Esophagus (tissue), 2 donors: ENCODE measurements at regions not wholly inside any gene's neighbourhood (a gene's known extent, or its start where the extent isn't known, plus 50 kb on each side); places are given as distances from the start of the nearest gene placed in this dataset.
"Not testable (repeated sequence)": the region's sequence is repeated elsewhere in the genome, so short reads cannot be mapped to it uniquely, and the experiment has no call there.

Source experiments
- H3K27ac ChIP-seq, 2 donors: one replicate each; pipeline ENCODE4 v1.5.1; 2013; ENCODE audit warnings: low read depth in 2 of 2, mild to moderate bottlenecking in 2 of 2, inconsistent platforms in 1 of 2, low read length in 1 of 2, moderate library complexity in 1 of 2
- H3K27me3 ChIP-seq, 2 donors: one replicate each; pipeline ENCODE4 v1.6.1; 2013; ENCODE audit warnings: low read length in 2 of 2, control low read depth in 1 of 2, mild to moderate bottlenecking in 1 of 2; ENCODE audit not compliant: insufficient read depth in 2 of 2, control insufficient read depth in 1 of 2
- H3K36me3 ChIP-seq, 2 donors: one replicate each; pipeline ENCODE4 v1.6.1; 2013; ENCODE audit warnings: low read length in 1 of 2; ENCODE audit not compliant: control insufficient read depth in 2 of 2, insufficient read depth in 2 of 2
- H3K4me1 ChIP-seq, 2 donors: one replicate each; pipeline ENCODE4 v1.6.1; 2013; ENCODE audit warnings: low read length in 1 of 2; ENCODE audit not compliant: control insufficient read depth in 2 of 2, insufficient read depth in 2 of 2
- H3K4me3 ChIP-seq, 2 donors: one replicate each; pipeline ENCODE4 v1.5.1; 2013; ENCODE audit warnings: low read length in 2 of 2, mild to moderate bottlenecking in 2 of 2, low read depth in 1 of 2, moderate library complexity in 1 of 2
- H3K9me3 ChIP-seq, 2 donors: one replicate each; pipeline ENCODE4 v1.6.1; 2013; ENCODE audit warnings: mild to moderate bottlenecking in 2 of 2, low read depth in 1 of 2, low read length in 1 of 2, moderate library complexity in 1 of 2; ENCODE audit not compliant: control insufficient read depth in 2 of 2, insufficient read depth in 1 of 2
- WGBS, 2 donors: extraction: QIAGEN DNeasy Blood & Tissue Kit; methylation state at CpG; one replicate each; pipeline ENCODE4 v1.1.7; 2013; 5-methylcytosine and 5-hydroxymethylcytosine counted together
- donor health status: healthy with polysubstance abuse.
- donor health status: Bipolar disorder and iron deficiency.

DNA sequence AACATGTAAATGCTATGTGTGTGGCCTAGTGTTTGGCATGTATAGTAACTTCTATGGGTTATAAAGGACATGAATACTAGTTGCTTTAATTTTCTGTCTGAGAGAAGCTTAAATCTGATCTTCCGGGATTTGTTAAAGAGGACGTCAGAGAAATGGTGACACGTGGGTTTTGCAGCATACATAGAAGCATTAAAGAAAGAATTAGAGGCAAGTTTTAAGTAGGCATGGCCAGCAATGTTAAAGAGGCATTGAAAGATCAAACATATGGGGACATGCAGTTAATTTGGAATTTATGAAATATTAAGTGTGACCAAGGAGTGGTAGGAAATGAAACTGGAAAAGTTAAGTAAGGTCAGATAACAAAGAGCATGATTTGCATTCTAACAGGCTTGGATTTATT lies 311.4 kb upstream of the RIOK2 start:
- Histone ChIP-seq H3K27ac (no peak overlapping the region), H3K27me3 (no peaks in the 10 kb centered on the region), H3K9me3 (no peaks in the 10 kb centered on the region), H3K4me1 (no peaks in the 10 kb centered on the region), H3K36me3 (no peaks in the 10 kb centered on the region), H3K4me3 (no peak overlapping the region)
- 38 to 59% methylated on average over 3 of the region's 3 CpGs for WGBS, 2 donors

DNA sequence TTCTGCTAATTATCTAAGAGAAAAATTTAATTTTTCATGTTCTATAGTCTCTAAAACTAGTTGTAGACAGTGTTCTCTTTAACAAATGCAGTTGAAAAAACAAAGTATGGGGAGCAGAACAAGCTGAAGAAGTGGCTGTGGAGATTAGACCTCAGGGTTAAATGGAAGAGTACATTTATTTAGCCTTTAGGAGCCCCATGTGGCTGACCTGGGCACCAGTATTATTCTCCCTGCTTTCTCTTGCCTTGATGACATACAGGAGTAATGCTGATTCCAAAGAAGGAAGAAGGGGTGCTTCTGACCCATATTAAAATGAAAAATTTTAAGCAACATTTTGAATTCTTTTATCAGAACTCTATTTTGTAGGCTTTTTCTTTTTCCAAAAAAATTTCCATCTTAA lies 312.3 kb upstream of the RIOK2 start:
- Histone ChIP-seq H3K27ac (no peak overlapping the region), H3K9me3 (no peaks in the 10 kb centered on the region), H3K4me3 (no peak overlapping the region), H3K4me1 (no peaks in the 10 kb centered on the region), H3K36me3 (no peaks in the 10 kb centered on the region), H3K27me3 (no peaks in the 10 kb centered on the region)

DNA sequence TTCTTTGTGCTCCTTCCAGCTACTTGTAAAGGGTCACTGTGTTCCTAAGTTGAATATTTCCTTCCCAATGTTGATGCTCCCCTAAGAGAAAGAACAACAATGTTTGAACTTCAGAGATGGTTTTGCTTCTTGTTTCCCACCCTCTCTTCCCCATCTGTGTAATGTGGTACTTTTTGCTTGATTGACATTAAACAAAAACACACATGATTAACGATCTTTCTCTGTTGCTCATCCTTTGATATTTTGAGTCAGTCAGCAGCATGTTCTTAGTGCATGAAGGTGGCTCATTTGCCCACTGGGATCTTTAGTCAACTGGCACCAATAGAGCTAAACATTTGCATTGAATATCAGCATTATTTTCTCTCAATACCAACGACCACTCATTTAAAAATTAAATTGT lies 313.0 kb upstream of the RIOK2 start:
- H3K27me3 ChIP-seq: no peaks in the 10 kb centered on the region
- H3K27ac ChIP-seq: no peak overlapping the region
- H3K4me1 ChIP-seq: no peaks in the 10 kb centered on the region
- H3K9me3 ChIP-seq: no peaks in the 10 kb centered on the region
- whole genome bisulfite sequencing, 2 donors: 59 to 63% methylated on average over 2 of the region's 2 CpGs
- no peak overlapping the region for H3K4me3 ChIP-seq
- H3K36me3 ChIP-seq: no peaks in the 10 kb centered on the region

DNA sequence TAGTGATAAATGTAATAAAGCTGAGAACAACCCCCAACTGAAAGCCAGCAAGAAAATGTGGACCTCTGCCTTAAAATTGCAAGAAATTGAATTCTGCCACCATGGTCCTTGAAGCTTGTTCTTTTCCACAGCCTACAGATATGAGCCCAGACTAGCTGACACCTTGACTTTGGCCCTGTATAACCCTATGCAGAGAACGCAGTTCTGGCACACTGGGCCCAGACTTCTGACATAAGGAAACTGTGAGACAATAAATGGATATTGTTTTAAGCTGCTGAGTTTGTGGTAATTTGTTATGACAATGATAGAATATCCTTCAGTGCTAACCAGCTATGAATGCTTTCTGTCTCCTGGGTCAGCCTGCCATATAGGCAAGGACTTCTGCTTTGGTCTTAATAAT lies 315.6 kb upstream of the RIOK2 start:
- Histone ChIP-seq H3K4me3 (no peak overlapping the region), H3K36me3 (no peaks in the 10 kb centered on the region), H3K9me3 (no peaks in the 10 kb centered on the region), H3K27me3 (no peaks in the 10 kb centered on the region), H3K4me1 (no peaks in the 10 kb centered on the region), H3K27ac (no peak overlapping the region)
- 83 to 85% methylated on average over 1 of the region's 1 CpG for WGBS, 2 donors

DNA sequence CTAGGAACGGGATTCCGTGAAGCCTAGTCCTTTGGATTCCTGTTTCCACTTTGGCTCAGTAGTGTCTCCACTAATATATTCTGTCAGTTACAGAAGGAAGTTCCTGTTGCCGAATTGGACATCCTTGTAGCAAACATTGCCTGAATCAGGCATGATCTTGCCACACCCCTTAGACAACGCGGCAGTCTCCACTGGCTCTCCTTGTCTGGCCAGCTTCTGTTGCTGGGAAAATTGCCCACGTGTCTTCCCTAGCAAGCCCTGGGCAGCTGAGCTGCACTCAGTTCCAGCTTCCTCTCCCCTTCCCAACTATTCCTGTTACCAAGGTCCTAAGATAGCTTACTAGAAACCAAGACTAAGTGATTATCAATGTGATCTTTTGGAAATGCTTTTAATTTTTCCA lies 316.6 kb upstream of the RIOK2 start:
- 41 to 42% methylated on average over 6 of the region's 6 CpGs for WGBS, 2 donors
- H3K4me3 ChIP-seq: no peak overlapping the region
- H3K36me3 ChIP-seq: no peaks in the 10 kb centered on the region
- no peak overlapping the region for H3K27ac ChIP-seq
- H3K4me1 ChIP-seq: no peaks in the 10 kb centered on the region
- H3K27me3 ChIP-seq: no peaks in the 10 kb centered on the region
- no peaks in the 10 kb centered on the region for H3K9me3 ChIP-seq

DNA sequence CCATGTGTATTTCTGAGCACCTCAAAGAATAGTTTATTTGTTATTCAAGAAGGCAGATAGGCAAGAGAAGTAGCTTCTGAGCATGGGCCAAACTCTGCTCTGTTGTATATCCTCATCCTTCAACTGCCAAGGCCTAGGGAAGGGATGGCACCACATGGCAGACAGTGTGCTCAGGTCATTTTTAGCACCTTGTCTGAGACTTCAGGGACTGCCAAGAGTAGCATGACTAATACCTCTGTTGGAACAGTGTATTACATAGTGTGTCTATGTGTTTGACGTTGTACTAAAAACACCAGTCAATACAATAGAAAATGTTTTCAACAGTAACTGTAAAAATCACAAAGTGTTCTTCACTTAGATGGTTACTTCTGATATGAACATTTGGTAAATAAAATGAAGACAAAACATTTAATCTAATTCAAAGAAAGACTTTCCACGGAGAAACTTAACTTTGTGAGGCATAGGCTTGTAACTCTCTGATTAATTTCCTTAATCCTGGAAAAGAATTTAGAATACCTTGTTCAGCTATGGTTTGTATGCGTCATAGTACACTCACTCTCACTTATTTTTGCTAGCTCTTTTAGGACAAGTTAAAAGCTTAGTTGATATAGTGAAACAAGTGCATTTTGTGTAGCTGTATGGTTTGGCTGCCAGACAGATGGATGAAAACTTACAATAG lies 318.4 kb upstream of the RIOK2 start:
- Histone ChIP-seq H3K9me3 (no peaks in the 10 kb centered on the region), H3K36me3 (no peaks in the 10 kb centered on the region), H3K4me3 (no peak overlapping the region), H3K4me1 (no peaks in the 10 kb centered on the region), H3K27ac (no peak overlapping the region), H3K27me3 (no peaks in the 10 kb centered on the region)
- WGBS, 2 donors: 48 to 58% methylated on average over 3 of the region's 3 CpGs

DNA sequence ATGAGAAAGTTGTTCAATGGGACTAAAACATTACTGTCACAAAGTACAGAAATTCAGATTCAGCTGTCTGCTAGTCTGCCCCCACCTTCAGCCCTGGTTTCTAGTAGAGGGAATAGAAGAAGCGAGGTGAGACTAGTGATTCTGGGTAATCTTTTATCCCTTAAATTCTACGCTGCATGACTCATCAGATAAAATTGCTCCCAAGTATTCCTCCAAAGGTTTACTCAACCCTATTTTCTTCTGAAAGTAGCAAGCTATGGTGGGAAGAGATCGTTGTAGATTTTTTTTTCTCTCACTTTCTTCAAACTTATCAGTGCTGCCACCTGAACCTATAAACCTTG lies 318.9 kb upstream of the RIOK2 start:
- H3K27me3 ChIP-seq: no peaks in the 10 kb centered on the region
- H3K4me3 ChIP-seq: no peak overlapping the region
- H3K27ac ChIP-seq: no peak overlapping the region
- no peaks in the 10 kb centered on the region for H3K9me3 ChIP-seq
- H3K4me1 ChIP-seq: no peaks in the 10 kb centered on the region
- H3K36me3 ChIP-seq: no peaks in the 10 kb centered on the region
- WGBS, 2 donors: 53 to 61% methylated on average over 3 of the region's 3 CpGs

DNA sequence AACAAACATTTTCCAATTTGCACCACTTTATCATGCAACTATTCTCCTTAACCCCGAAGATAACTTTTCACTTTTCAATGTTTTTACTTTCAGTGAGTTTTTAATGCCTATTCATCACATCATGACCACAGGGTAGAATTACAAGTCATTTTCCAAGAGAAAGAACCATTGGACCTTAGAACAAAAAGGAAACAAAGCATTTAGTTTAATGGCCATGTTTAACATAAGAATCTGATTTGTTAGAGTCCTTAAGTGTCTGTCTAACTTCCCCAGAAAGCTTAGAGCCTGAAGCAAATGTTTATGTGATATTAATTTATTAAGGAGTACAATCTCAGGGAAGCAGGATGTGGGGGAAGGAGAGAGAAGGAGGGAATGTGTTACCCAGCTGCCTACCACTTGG lies 325.8 kb upstream of the RIOK2 start:
- 83 to 84% methylated on average over 1 of the region's 1 CpG for WGBS, 2 donors
- Histone ChIP-seq H3K9me3 (no peaks in the 10 kb centered on the region), H3K4me1 (no peaks in the 10 kb centered on the region), H3K4me3 (no peak overlapping the region), H3K27ac (no peak overlapping the region), H3K27me3 (no peaks in the 10 kb centered on the region), H3K36me3 (no peaks in the 10 kb centered on the region)

DNA sequence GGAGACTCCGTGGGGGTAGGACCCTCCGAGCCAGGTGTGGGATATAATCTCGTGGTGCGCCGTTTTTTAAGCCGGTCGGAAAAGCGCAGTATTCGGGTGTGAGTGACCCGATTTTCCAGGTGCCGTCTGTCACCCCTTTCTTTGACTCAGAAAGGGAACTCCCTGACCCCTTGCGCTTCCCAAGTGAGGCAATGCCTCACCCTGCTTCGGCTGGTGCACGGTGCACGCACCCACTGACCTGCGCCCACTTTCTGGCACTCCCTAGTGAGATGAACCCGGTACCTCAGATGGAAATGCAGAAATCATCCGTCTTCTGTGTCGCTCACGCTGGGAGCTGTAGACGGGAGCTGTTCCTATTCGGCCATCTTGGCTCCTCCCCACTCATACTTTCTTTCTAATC lies 336.5 kb upstream of the RIOK2 start:
- not testable (repeated sequence) for H3K27me3 ChIP-seq, H3K36me3 ChIP-seq, H3K27ac ChIP-seq, H3K4me1 ChIP-seq, H3K4me3 ChIP-seq, H3K9me3 ChIP-seq
- WGBS, 2 donors: 91 to 92% methylated on average over 22 of the region's 22 CpGs

DNA sequence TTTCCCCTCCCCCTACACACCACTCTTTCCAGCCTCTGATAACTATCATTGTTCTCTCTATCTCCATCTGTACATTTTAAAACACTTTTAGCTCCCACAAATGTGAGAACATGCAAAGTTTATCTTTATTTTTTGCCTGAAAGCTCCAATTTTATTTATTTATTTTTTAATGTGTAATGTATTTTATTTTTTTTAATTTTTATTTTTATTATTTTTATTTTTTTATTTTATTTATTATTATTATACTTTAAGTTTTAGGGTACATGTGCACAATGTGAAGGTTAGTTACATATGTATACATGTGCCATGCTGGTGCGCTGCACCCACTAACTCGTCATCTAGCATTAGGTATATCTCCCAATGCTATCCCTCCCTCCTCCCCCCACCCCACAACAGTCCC lies 340.3 kb upstream of the RIOK2 start:
- H3K27ac ChIP-seq, H3K4me1 ChIP-seq, H3K4me3 ChIP-seq, H3K36me3 ChIP-seq, H3K27me3 ChIP-seq, H3K9me3 ChIP-seq: not testable (repeated sequence)
- WGBS, 2 donors: no CpG with 5 or more reads among the region's 2 CpGs
